Fibroblast of upper back skin (primary cell): ENCODE measurements at regions not wholly inside any gene's neighbourhood (a gene's known extent, or its start where the extent isn't known, plus 50 kb on each side); places are given as distances from the start of the nearest gene placed in this dataset.

Experiments
- DNase-seq: peaks from one replicate; pipeline ENCODE4 v3.0.0-alpha.2; 2013

- DNase-seq: no peak
These were observed 328.8 kb upstream of the IRX1 start for GRCh38 chr5:3266861-3267260.

GRCh38 chr5:3265936-3266335 is 329.7 kb upstream of the IRX1 start:
- no peak for DNase-seq

- DNase-seq: no peak
These were observed 330.3 kb upstream of the IRX1 start for GRCh38 chr5:3265131-3265885.

GRCh38 chr5:3262451-3262850 is 333.2 kb upstream of the IRX1 start:
- DNase-seq: no peak

GRCh38 chr5:3261081-3261480 is 334.6 kb upstream of the IRX1 start:
- no peak for DNase-seq

- no peak for DNase-seq
These were observed 337.6 kb upstream of the IRX1 start for GRCh38 chr5:3258050-3258449.

GRCh38 chr5:3252235-3252634 is 343.4 kb upstream of the IRX1 start:
- DNase-seq: no peak

- DNase-seq: no peak
These were observed 343.8 kb upstream of the IRX1 start for GRCh38 chr5:3251784-3252183.

GRCh38 chr5:3249401-3249800 is 346.2 kb upstream of the IRX1 start:
- no peak for DNase-seq

- DNase-seq: no peak
These were observed 358.3 kb upstream of the IRX1 start for GRCh38 chr5:3237276-3237868.

- no peak for DNase-seq
These were observed 361.1 kb upstream of the IRX1 start for GRCh38 chr5:3234566-3234965.

- no peak for DNase-seq
These were observed 364.7 kb upstream of the IRX1 start for GRCh38 chr5:3230941-3231340.

- no peak for DNase-seq
These were observed 365.4 kb upstream of the IRX1 start for GRCh38 chr5:3230254-3230653.

- no peak for DNase-seq
These were observed 369.3 kb upstream of the IRX1 start for GRCh38 chr5:3226196-3226920.

- DNase-seq: no peak
These were observed 370.3 kb upstream of the IRX1 start for GRCh38 chr5:3225201-3225960.

- no peak for DNase-seq
These were observed 372.7 kb upstream of the IRX1 start for GRCh38 chr5:3222924-3223323.

- DNase-seq: no peak
These were observed 374.2 kb upstream of the IRX1 start for GRCh38 chr5:3221432-3221831.

GRCh38 chr5:3220638-3221288 is 374.9 kb upstream of the IRX1 start:
- no peak for DNase-seq

- DNase-seq: no peak
These were observed 375.4 kb upstream of the IRX1 start for GRCh38 chr5:3220201-3220600.

GRCh38 chr5:3218916-3219650 is 376.5 kb upstream of the IRX1 start:
- no peak for DNase-seq

GRCh38 chr5:3217771-3218495 is 377.7 kb upstream of the IRX1 start:
- DNase-seq: no peak
